ENCODE measurements at regions not wholly inside any gene's neighbourhood (a gene's known extent, or its start where the extent isn't known, plus 50 kb on each side); places are given as distances from the start of the nearest gene placed in this dataset.
"Not testable (repeated sequence)": the region's sequence is repeated elsewhere in the genome, so short reads cannot be mapped to it uniquely, and the experiment has no call there.

GRCh38 chr4:28007693-28008092 lies 1147.1 kb downstream of the STIM2 start:
- no peak for TF ChIP-seq POLR2AphosphoS5 (IDR thresholded peaks at IDR 0.05; ENCODE audit: low read depth, low read length)
- no peak for TF ChIP-seq POLR2A (IDR thresholded peaks at IDR 0.05; ENCODE audit: low read depth, low read length)
- TF ChIP-seq TAF1 (IDR thresholded peaks at IDR 0.05; ENCODE audit: borderline replicate concordance, low read depth, low read length) = no peak
- DNase-seq (ENCODE audit: insufficient read length) = no peak
- no peak for FAIRE-seq

DNA sequence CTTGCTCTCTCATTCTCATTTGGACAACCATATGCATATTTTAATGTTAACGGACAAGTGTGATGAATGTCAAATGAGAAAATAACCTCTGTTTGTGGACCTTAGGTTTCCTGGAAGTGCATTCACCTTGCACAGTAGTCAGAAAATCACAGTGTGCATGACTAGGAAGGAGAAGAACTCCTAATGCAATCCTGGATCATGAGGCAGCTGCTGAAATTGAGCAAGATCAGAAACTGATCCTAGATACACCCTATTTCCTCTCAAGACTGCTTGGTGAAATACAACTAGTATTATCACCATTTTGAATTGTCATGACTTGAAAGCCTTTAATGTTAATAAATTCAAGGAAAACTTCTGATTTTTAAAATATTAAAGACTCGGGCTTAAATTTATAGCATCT lies 1148.9 kb downstream of the STIM2 start:
- FAIRE-seq (no peak), DNase-seq (ENCODE audit: insufficient read length) (no peak)
- TF ChIP-seq POLR2A (IDR thresholded peaks at IDR 0.05; ENCODE audit: low read depth, low read length) (no peak), TAF1 (IDR thresholded peaks at IDR 0.05; ENCODE audit: borderline replicate concordance, low read depth, low read length) (no peak), POLR2AphosphoS5 (IDR thresholded peaks at IDR 0.05; ENCODE audit: low read depth, low read length) (no peak)

- no peak for FAIRE-seq
- no peak for DNase-seq (ENCODE audit: insufficient read length)
- no peak for TF ChIP-seq POLR2A (IDR thresholded peaks at IDR 0.05; ENCODE audit: low read depth, low read length)
- no peak for TF ChIP-seq TAF1 (IDR thresholded peaks at IDR 0.05; ENCODE audit: borderline replicate concordance, low read depth, low read length)
- TF ChIP-seq POLR2AphosphoS5 (IDR thresholded peaks at IDR 0.05; ENCODE audit: low read depth, low read length) = no peak
These were observed 1150.1 kb downstream of the STIM2 start for GRCh38 chr4:28010577-28011240.

GRCh38 chr4:28014469-28014868 lies 1153.8 kb downstream of the STIM2 start:
- FAIRE-seq (no peak), DNase-seq (ENCODE audit: insufficient read length) (no peak)
- TF ChIP-seq TAF1 (IDR thresholded peaks at IDR 0.05; ENCODE audit: borderline replicate concordance, low read depth, low read length) = no peak
- TF ChIP-seq POLR2AphosphoS5 (IDR thresholded peaks at IDR 0.05; ENCODE audit: low read depth, low read length) = no peak
- TF ChIP-seq POLR2A (IDR thresholded peaks at IDR 0.05; ENCODE audit: low read depth, low read length) = no peak

- TF ChIP-seq TAF1 (IDR thresholded peaks at IDR 0.05; ENCODE audit: borderline replicate concordance, low read depth, low read length) (no peak), POLR2A (IDR thresholded peaks at IDR 0.05; ENCODE audit: low read depth, low read length) (no peak), POLR2AphosphoS5 (IDR thresholded peaks at IDR 0.05; ENCODE audit: low read depth, low read length) (no peak)
- DNase-seq (ENCODE audit: insufficient read length) (no peak), FAIRE-seq (no peak)
These were observed 1155.4 kb downstream of the STIM2 start for GRCh38 chr4:28015996-28016395.

- not testable (repeated sequence) for FAIRE-seq; DNase-seq (ENCODE audit: insufficient read length)
These were observed 1177.6 kb downstream of the STIM2 start for GRCh38 chr4:28038253-28038652.

- DNase-seq (ENCODE audit: insufficient read length) (no peak), FAIRE-seq (no peak)
- TF ChIP-seq POLR2A (IDR thresholded peaks at IDR 0.05; ENCODE audit: low read depth, low read length) (no peak), TAF1 (IDR thresholded peaks at IDR 0.05; ENCODE audit: borderline replicate concordance, low read depth, low read length) (no peak), POLR2AphosphoS5 (IDR thresholded peaks at IDR 0.05; ENCODE audit: low read depth, low read length) (no peak)
These were observed 1201.9 kb downstream of the STIM2 start for GRCh38 chr4:28062562-28062961.

DNA sequence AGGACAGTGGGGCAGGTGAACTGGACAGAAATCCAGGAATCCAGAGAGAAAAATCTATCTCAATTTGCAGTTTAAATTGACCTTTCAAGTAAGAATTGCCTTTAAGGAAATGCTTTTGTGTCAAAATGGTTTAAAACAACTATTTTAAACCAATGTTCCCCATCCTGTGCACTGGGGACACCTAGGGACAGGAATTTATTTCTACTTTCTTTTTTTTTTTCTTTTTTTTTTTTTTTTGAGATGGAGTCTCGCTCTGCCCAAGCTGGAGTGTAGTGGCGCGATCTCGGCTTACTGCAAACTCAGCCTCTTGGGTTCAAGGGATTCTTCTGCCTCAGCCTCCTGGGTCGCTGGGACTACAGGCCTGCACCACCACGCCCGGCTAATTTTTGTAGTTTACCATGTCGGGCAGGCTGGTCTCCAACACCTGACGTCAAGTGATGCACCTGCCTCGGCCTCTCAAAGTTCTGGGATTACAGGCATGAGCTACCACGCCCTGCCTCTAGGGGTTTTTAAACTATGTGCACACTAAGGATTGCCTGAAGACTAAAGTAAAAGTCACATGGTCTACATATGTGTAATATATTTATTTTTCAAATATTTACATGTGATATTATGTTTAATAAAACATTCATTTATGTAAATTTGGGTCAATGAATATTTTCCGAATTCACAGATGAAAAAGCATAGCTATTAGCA lies 1213.4 kb downstream of the STIM2 start:
- TF ChIP-seq TAF1 (IDR thresholded peaks at IDR 0.05; ENCODE audit: borderline replicate concordance, low read depth, low read length) = no peak
- TF ChIP-seq POLR2A (IDR thresholded peaks at IDR 0.05; ENCODE audit: low read depth, low read length) = no peak
- no peak for TF ChIP-seq POLR2AphosphoS5 (IDR thresholded peaks at IDR 0.05; ENCODE audit: low read depth, low read length)
- FAIRE-seq (no peak), DNase-seq (ENCODE audit: insufficient read length) (no peak)

DNA sequence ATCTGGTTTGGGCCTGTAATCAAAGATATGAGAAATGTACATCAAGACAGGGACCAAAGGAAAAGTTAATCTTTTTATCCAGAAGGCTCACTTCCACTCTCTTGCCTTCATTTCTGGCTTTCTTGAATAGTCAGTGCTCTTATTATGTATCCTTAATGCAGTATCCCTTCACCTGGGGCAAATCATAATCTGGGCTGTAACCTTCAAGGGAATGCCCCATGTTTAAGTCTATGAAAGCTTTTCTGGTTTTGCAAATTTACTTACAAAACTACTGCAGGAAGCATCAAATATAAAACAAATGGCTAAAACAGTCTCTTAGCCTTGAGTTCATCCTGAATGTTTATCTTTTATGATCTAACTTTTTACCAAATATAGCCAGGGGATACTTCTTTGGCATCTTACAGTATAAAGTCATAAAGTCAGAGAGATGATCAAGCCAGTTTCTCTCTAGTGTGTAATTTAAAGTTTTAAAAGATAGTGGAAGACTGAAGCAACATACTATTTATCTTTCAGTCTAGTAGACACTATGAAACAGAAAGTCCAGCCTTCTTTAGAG lies 1214.8 kb downstream of the STIM2 start:
- FAIRE-seq = no peak
- TF ChIP-seq POLR2AphosphoS5 (IDR thresholded peaks at IDR 0.05; ENCODE audit: low read depth, low read length) (no peak), POLR2A (IDR thresholded peaks at IDR 0.05; ENCODE audit: low read depth, low read length) (no peak), TAF1 (IDR thresholded peaks at IDR 0.05; ENCODE audit: borderline replicate concordance, low read depth, low read length) (no peak)
- no peak for DNase-seq (ENCODE audit: insufficient read length)

GRCh38 chr4:28077203-28077602 lies 1216.6 kb downstream of the STIM2 start:
- not testable (repeated sequence) for DNase-seq (ENCODE audit: insufficient read length); FAIRE-seq

GRCh38 chr4:28082686-28083390 lies 1222.2 kb downstream of the STIM2 start:
- no peak for FAIRE-seq
- no peak for DNase-seq (ENCODE audit: insufficient read length)
- TF ChIP-seq POLR2A (IDR thresholded peaks at IDR 0.05; ENCODE audit: low read depth, low read length) = no peak

DNA sequence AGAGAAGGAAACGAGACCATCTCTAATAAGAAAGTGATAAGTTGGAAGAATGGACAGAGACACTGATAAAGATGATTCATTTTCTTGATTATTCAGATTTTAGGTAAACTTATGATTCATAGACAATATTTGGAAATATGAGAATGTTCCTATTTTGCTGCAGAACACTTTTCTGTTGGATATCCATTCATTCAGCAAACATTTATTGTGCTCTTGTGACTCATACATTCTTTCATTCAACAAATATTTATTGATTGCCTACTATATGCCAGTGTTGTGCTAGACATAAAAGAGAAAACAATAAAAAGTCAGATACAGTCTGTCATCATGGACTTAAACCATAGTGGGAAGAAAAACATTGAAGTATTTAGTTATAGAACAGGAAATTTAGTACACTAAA lies 1232.0 kb downstream of the STIM2 start:
- DNase-seq (ENCODE audit: insufficient read length) = no peak
- FAIRE-seq = no peak
- TF ChIP-seq POLR2A (IDR thresholded peaks at IDR 0.05; ENCODE audit: low read depth, low read length) = no peak
- TF ChIP-seq TAF1 (IDR thresholded peaks at IDR 0.05; ENCODE audit: borderline replicate concordance, low read depth, low read length) = no peak
- no peak for TF ChIP-seq POLR2AphosphoS5 (IDR thresholded peaks at IDR 0.05; ENCODE audit: low read depth, low read length)
